Hepatocyte (in vitro differentiated cells): ENCODE measurements at regions not wholly inside any gene's neighbourhood (a gene's known extent, or its start where the extent isn't known, plus 50 kb on each side); places are given as distances from the start of the nearest gene placed in this dataset.

Experiments used
- DNase-seq: peaks from one replicate; pipeline ENCODE4 v3.0.0-alpha.2; 2016; ENCODE audit warnings: low spot score
- H2AFZ ChIP-seq: fragments of 200-600 bp; sonication (generic); 2 replicates; pipeline ENCODE4 v1.6.0; 2016; ENCODE audit warnings: antibody characterized with exemption, mild to moderate bottlenecking
- H3K27ac ChIP-seq: fragments of 200-600 bp; sonication (generic); 2 replicates; pipeline ENCODE4 v1.5.1; 2016; ENCODE audit warnings: mild to moderate bottlenecking
- H3K27me3 ChIP-seq: fragments of 200-600 bp; sonication (generic); 2 replicates; pipeline ENCODE4 v1.6.1; 2016
- H3K36me3 ChIP-seq: fragments of 200-600 bp; sonication (generic); replicated peaks from 2 replicates; pipeline ENCODE4 v1.5.1; 2016; ENCODE audit warnings: low read depth; ENCODE audit not compliant: insufficient read depth
- H3K4me1 ChIP-seq: fragments of 200-600 bp; sonication (generic); 2 replicates; pipeline ENCODE4 v1.5.1; 2016; ENCODE audit warnings: mild to moderate bottlenecking, moderate library complexity; ENCODE audit not compliant: insufficient read depth
- H3K4me2 ChIP-seq: fragments of 200-600 bp; sonication (generic); 2 replicates; pipeline ENCODE4 v1.6.0; 2016
- H3K4me3 ChIP-seq: fragments of 200-600 bp; sonication (generic); 2 replicates; pipeline ENCODE4 v1.5.1; 2016; ENCODE audit warnings: mild to moderate bottlenecking
- H3K79me2 ChIP-seq: fragments of 200-600 bp; sonication (generic); 2 replicates; pipeline ENCODE4 v1.6.0; 2017; ENCODE audit warnings: mild to moderate bottlenecking
- H3K9me2 ChIP-seq: fragments of 200-600 bp; sonication (generic); replicated peaks from 2 replicates; pipeline ENCODE4 v1.6.0; 2017; ENCODE audit warnings: mild to moderate bottlenecking; ENCODE audit not compliant: insufficient read depth
- H3K9me3 ChIP-seq: fragments of 200-600 bp; sonication (generic); 2 replicates; pipeline ENCODE4 v1.5.1; 2016; ENCODE audit warnings: low read depth, mild to moderate bottlenecking
- H4K20me1 ChIP-seq: fragments of 200-600 bp; sonication (generic); 2 replicates; pipeline ENCODE4 v1.6.0; 2016; ENCODE audit warnings: mild to moderate bottlenecking; ENCODE audit not compliant: insufficient read depth, poor library complexity, severe bottlenecking
- EZH2 ChIP-seq: fragments of 200-600 bp; sonication (generic); IDR thresholded peaks from 2 replicates; pipeline ENCODE4 v1.6.1; 2016; ENCODE audit warnings: antibody characterized with exemption, mild to moderate bottlenecking, borderline replicate concordance
- EZH2phosphoT487 ChIP-seq: fragments of 200-600 bp; sonication (generic); IDR thresholded peaks from one replicate; pipeline ENCODE4 v1.6.1; 2018; ENCODE audit warnings: antibody characterized with exemption, mild to moderate bottlenecking, low read depth, moderate library complexity; ENCODE audit not compliant: unreplicated experiment, severe bottlenecking
- WGBS: methylation state at CpG from one replicate; pipeline ENCODE4 v1.1.6; 2016; ENCODE audit warnings: low lambda C conversion rate; ENCODE audit errors: missing lambda C conversion rate; 5-methylcytosine and 5-hydroxymethylcytosine counted together
- TF ChIP-seq, protein P1 (sequence below): fragments of 200-600 bp; sonication (generic); IDR thresholded peaks from 2 replicates; pipeline ENCODE4 v1.5.1; 2016; ENCODE audit warnings: antibody characterized with exemption, mild to moderate bottlenecking; ENCODE audit not compliant: poor library complexity

DNA sequence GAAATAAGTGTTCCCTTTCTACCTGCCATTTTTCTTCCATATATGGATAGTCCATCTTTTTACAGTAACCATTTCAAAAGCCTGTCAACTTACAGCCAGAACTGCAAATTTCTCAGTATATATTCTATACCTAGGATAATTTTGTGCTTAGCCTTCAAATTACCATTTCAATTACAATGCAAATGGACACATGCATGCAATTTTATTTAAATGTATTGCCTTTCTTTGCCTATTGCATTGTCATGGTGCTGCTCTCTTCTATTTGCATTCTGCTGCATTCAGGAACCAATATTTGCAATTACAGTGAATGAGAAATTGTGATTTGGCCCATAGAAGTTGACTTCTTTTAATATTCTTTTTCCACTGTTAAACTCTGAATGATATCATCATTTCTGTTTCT, 1753.4 kb upstream of the TENM3 start:
- DNase-seq, result no peak
- no peak overlapping the region for H3K4me2 ChIP-seq
- TF ChIP-seq EZH2phosphoT487, result no peak
- TF ChIP-seq, protein P1, sequence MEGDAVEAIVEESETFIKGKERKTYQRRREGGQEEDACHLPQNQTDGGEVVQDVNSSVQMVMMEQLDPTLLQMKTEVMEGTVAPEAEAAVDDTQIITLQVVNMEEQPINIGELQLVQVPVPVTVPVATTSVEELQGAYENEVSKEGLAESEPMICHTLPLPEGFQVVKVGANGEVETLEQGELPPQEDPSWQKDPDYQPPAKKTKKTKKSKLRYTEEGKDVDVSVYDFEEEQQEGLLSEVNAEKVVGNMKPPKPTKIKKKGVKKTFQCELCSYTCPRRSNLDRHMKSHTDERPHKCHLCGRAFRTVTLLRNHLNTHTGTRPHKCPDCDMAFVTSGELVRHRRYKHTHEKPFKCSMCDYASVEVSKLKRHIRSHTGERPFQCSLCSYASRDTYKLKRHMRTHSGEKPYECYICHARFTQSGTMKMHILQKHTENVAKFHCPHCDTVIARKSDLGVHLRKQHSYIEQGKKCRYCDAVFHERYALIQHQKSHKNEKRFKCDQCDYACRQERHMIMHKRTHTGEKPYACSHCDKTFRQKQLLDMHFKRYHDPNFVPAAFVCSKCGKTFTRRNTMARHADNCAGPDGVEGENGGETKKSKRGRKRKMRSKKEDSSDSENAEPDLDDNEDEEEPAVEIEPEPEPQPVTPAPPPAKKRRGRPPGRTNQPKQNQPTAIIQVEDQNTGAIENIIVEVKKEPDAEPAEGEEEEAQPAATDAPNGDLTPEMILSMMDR, result no peak
- TF ChIP-seq EZH2, result no peak
- no peaks in the 10 kb centered on the region for H3K4me1 ChIP-seq
- H3K79me2 ChIP-seq, result no peaks in the 10 kb centered on the region
- no peak overlapping the region for H3K4me3 ChIP-seq
- no peaks in the 10 kb centered on the region for H3K9me2 ChIP-seq
- H3K36me3 ChIP-seq, result no peaks in the 10 kb centered on the region
- no peak overlapping the region for H2AFZ ChIP-seq
- no peaks in the 10 kb centered on the region for H3K27me3 ChIP-seq
- H3K27ac ChIP-seq, result no peak overlapping the region
- H3K9me3 ChIP-seq, result no peaks in the 10 kb centered on the region
- H4K20me1 ChIP-seq, result no peaks in the 10 kb centered on the region

DNA sequence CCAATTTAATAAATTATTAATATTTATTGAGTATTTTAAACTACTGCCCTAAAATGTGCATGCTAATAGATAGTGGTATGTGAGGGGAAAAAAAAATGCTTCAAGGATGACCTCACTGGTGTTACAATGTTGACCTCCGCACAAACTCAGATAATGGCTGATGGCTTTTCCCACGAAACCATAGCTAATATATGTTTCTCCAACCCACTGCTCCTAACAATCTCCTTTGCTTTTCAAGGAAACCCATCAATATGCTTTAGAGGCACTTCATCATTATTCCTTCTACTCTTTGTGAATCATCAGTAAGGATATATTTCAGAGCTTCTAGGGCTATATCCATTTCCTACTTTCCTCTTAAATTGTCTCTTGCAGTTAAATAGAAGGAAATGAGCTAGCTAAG, 1752.0 kb upstream of the TENM3 start:
- no peaks in the 10 kb centered on the region for H3K9me2 ChIP-seq
- H3K4me1 ChIP-seq, result no peaks in the 10 kb centered on the region
- H3K4me3 ChIP-seq, result no peak overlapping the region
- no peaks in the 10 kb centered on the region for H3K27me3 ChIP-seq
- H3K9me3 ChIP-seq, result no peaks in the 10 kb centered on the region
- no peak overlapping the region for H3K27ac ChIP-seq
- no peak overlapping the region for H2AFZ ChIP-seq
- H3K4me2 ChIP-seq, result no peak overlapping the region
- H3K79me2 ChIP-seq, result no peaks in the 10 kb centered on the region
- no peaks in the 10 kb centered on the region for H3K36me3 ChIP-seq
- WGBS, result 81% methylated on average over 2 of the region's 2 CpGs
- no peak for DNase-seq
- H4K20me1 ChIP-seq, result no peaks in the 10 kb centered on the region
- TF ChIP-seq EZH2, result no peak

- Histone ChIP-seq H4K20me1 (no peaks in the 10 kb centered on the region), H3K27ac (no peak overlapping the region), H3K79me2 (no peaks in the 10 kb centered on the region), H3K27me3 (no peaks in the 10 kb centered on the region), H3K9me3 (no peaks in the 10 kb centered on the region), H3K36me3 (no peaks in the 10 kb centered on the region), H3K4me2 (no peak overlapping the region), H3K4me1 (no peaks in the 10 kb centered on the region), H3K4me3 (no peak overlapping the region), H3K9me2 (no peaks in the 10 kb centered on the region), H2AFZ (no peak overlapping the region)
- 87% methylated on average over 3 of the region's 3 CpGs for WGBS
- TF ChIP-seq, protein P1, result no peak
- TF ChIP-seq EZH2phosphoT487 (no peak), EZH2 (no peak)
- DNase-seq, result no peak
Observed at GRCh38 chr4:180493299-180493698, 1749.9 kb upstream of the TENM3 start.

DNA sequence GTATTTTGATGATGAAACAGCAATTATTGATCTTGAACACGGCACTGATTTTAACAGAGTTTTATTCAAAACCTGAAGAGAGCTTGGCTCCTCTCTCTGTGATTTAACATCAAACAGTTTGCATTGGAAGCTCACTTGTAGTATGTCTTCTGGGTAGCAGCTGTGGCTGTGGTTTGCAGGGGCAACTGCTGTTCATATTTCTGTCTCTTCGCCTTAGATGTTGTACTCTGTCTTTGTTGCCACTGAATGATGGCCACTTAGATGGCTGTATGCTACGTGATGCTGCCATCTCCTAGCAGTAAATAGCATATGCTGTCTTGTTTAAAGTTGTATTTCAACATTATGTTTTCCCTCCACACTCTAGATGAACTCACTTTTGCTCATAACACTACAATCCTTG, 1743.0 kb upstream of the TENM3 start:
- Histone ChIP-seq H3K27ac (no peak overlapping the region), H2AFZ (no peak overlapping the region), H3K4me2 (no peak overlapping the region), H3K9me2 (no peaks in the 10 kb centered on the region), H3K4me3 (no peak overlapping the region), H3K9me3 (no peaks in the 10 kb centered on the region), H4K20me1 (no peaks in the 10 kb centered on the region), H3K36me3 (no peaks in the 10 kb centered on the region), H3K4me1 (no peaks in the 10 kb centered on the region), H3K79me2 (no peaks in the 10 kb centered on the region), H3K27me3 (no peaks in the 10 kb centered on the region)
- DNase-seq, result no peak
- TF ChIP-seq, protein P1, result no peak
- TF ChIP-seq EZH2phosphoT487 (no peak), EZH2 (no peak)
- 82% methylated on average over 3 of the region's 3 CpGs for WGBS
